ENCODE measurements at regions not wholly inside any gene's neighbourhood (a gene's known extent, or its start where the extent isn't known, plus 50 kb on each side); places are given as distances from the start of the nearest gene placed in this dataset.
"Not testable (repeated sequence)": the region's sequence is repeated elsewhere in the genome, so short reads cannot be mapped to it uniquely, and the experiment has no call there.

GRCh38 chrX:141520750-141521149 is 63.8 kb downstream of the SPANXA1 start:
- not testable (repeated sequence) for DNase-seq (ENCODE audit: low spot score in 2 of 2); FAIRE-seq

GRCh38 chrX:141475788-141476187 is 108.8 kb downstream of the SPANXA1 start:
- not testable (repeated sequence) for FAIRE-seq; DNase-seq (ENCODE audit: low spot score in 2 of 2)

GRCh38 chrX:141469469-141469868 is 115.1 kb downstream of the SPANXA1 start:
- DNase-seq (ENCODE audit: low spot score in 2 of 2) (no peak), FAIRE-seq (no peak)

GRCh38 chrX:141468940-141469339 is 115.6 kb downstream of the SPANXA1 start:
- no peak for FAIRE-seq

GRCh38 chrX:141467442-141467841 is 117.1 kb downstream of the SPANXA1 start:
- DNase-seq (ENCODE audit: low spot score in 2 of 2) (no peak), FAIRE-seq (no peak)

More at GRCh38 chrX:141468940-141469339, 115.6 kb downstream of the SPANXA1 start:
- no peak for DNase-seq (ENCODE audit: low spot score in 2 of 2)

GRCh38 chrX:141455103-141455502 is 129.4 kb downstream of the SPANXA1 start:
- FAIRE-seq, result no peak
- DNase-seq (ENCODE audit: low spot score in 2 of 2), result no peak

- DNase-seq (ENCODE audit: low spot score in 2 of 2), result no peak
- peak; percentile 58 for FAIRE-seq
These were observed 140.6 kb downstream of the SPANXA1 start for GRCh38 chrX:141443922-141444321.

- FAIRE-seq (no peak), DNase-seq (ENCODE audit: low spot score in 2 of 2) (no peak)
These were observed 144.9 kb downstream of the SPANXA1 start for GRCh38 chrX:141439651-141440050.

- DNase-seq (ENCODE audit: low spot score in 2 of 2) (no peak), FAIRE-seq (no peak)
These were observed 168.6 kb downstream of the SPANXA1 start for GRCh38 chrX:141415889-141416288.

- FAIRE-seq (no peak), DNase-seq (ENCODE audit: low spot score in 2 of 2) (no peak)
These were observed 163.7 kb upstream of the SPANXC start for GRCh38 chrX:141405853-141406492.

- no peak for FAIRE-seq
- no peak for DNase-seq (ENCODE audit: low spot score in 2 of 2)
These were observed 163.2 kb upstream of the SPANXC start for GRCh38 chrX:141405486-141405852.

GRCh38 chrX:141402897-141403610 is 160.7 kb upstream of the SPANXC start:
- DNase-seq (ENCODE audit: low spot score in 2 of 2) (no peak), FAIRE-seq (no peak)

GRCh38 chrX:141396536-141396935 is 154.2 kb upstream of the SPANXC start:
- DNase-seq (ENCODE audit: low spot score in 2 of 2) (no peak), FAIRE-seq (no peak)

- DNase-seq (ENCODE audit: low spot score in 2 of 2), result no peak
- no peak for FAIRE-seq
These were observed 132.9 kb upstream of the SPANXC start for GRCh38 chrX:141375011-141375760.

- DNase-seq (ENCODE audit: low spot score in 2 of 2) (no peak), FAIRE-seq (no peak)
These were observed 99.4 kb upstream of the SPANXC start for GRCh38 chrX:141341743-141342142.

GRCh38 chrX:141341341-141341740 is 99.0 kb upstream of the SPANXC start:
- DNase-seq (ENCODE audit: low spot score in 2 of 2) (no peak), FAIRE-seq (no peak)

- DNase-seq (ENCODE audit: low spot score in 2 of 2), result no peak
- FAIRE-seq, result no peak
These were observed 78.5 kb upstream of the SPANXC start for GRCh38 chrX:141320801-141321200.

GRCh38 chrX:141314441-141314840 is 72.1 kb upstream of the SPANXC start:
- no peak for DNase-seq (ENCODE audit: low spot score in 2 of 2)
- no peak for FAIRE-seq

GRCh38 chrX:141301017-141301416 is 58.7 kb upstream of the SPANXC start:
- DNase-seq (ENCODE audit: low spot score in 2 of 2) (no peak), FAIRE-seq (no peak)

Measured in frontal cortex (tissue), 3 donors.